ENCODE measurements at regions not wholly inside any gene's neighbourhood (a gene's known extent, or its start where the extent isn't known, plus 50 kb on each side); places are given as distances from the start of the nearest gene placed in this dataset.

- no peak for DNase-seq
Observed at GRCh38 chr12:24600551-24600950, 348.4 kb downstream of the BCAT1 start.

DNA sequence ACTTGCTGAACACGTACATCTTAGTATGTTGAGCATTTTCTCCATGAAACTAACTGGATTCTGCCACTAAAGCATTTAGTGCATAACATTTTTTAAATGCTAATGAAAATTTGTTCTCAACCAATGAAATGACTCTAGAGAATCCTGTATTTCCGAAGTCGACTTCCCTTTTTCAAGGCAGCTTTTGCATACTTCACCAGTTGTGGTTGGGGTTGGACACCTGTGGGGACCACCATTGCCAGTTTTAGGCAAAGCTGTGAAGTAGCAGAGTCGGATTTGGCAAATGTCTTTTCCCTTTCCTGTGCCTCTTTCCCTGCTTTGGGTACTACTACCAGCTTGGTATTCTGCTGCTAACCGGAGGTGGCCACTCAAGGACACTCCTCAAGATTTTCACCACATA is 349.2 kb downstream of the BCAT1 start:
- DNase-seq: no peak

- no peak for DNase-seq
Observed at GRCh38 chr12:24597580-24597979, 351.3 kb downstream of the BCAT1 start.

GRCh38 chr12:24596768-24597388 is 352.0 kb downstream of the BCAT1 start:
- peak; percentile 97 for DNase-seq

- DNase-seq: peak; percentile 86
Observed at GRCh38 chr12:24595652-24596235, 353.2 kb downstream of the BCAT1 start.

GRCh38 chr12:24591715-24592440 is 357.0 kb downstream of the BCAT1 start:
- no peak for DNase-seq

GRCh38 chr12:24591079-24591626 is 357.7 kb downstream of the BCAT1 start:
- no peak for DNase-seq

GRCh38 chr12:24586293-24586692 is 362.6 kb downstream of the BCAT1 start:
- DNase-seq: no peak

GRCh38 chr12:24584032-24584675 is 364.7 kb downstream of the BCAT1 start:
- peak; percentile 66 for DNase-seq

DNA sequence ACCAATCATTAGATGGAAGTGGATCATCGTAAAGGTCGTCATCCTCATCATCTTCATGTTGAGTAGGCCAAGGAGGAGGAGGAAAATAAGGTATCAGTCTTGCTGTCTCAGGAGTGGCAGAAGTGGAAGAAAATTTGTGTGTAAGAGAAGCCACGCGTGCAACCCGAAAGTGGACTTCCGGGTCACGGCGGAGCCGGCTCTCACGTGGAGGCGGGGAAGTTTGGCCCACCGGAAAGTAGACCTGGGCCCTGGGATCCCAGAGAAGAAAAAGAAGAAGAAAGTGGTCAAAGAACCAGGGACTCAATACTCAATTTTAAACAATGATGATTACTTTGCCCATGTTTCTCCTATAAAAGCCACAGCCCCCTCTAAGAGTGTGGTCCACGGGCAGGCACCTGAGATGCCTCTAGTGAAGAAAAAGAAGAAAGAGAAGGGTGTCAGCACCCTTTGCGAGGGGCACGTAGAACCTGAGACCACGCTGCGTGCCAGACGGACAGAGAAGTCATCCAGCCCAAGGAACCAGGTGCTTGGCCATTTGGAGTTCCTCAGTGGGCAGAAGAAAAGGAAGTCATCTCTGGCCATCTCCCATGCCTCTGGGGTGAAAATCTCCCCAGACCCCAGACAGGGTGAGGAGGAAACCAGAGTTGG is 365.8 kb downstream of the BCAT1 start:
- no peak for DNase-seq

DNA sequence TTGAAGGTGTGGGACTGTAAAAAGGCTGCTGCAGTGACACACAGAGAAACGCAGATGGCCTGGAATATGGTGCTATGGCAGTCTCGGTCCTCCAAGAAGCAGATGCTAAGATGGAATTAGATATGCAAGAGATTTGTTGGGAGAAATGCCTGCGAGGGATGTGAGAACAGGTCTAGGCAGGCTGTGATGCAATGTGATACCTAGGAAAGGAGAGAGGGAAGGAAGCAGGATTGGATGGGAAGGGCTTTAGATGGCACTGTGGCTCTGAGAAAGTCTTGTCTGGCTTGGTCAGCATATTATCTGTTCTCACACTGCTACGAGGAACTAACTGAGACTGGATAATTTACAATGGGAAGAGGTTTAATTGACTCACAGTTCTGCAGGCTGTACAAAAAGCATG is 374.4 kb downstream of the BCAT1 start:
- DNase-seq: no peak

- no peak for DNase-seq
Observed at GRCh38 chr12:24573621-24574020, 375.3 kb downstream of the BCAT1 start.

DNA sequence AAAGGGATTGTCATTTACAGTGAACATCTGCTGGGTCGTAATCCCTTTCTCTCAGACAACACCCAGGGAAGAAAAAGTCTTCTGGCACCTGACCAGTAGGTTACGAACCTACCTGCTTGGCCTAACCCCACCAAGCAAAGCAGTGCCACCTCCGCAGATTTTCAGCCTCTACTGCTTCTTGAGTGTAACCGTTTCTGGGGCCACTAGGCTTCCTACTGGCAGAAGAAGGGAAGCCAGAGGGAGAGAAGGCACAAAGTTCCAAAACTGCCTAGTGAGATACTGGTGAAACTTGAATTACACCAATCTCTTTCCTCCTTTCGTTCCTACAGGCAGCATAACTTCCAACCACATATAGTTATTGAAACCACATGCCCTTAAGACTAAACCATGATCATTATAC is 383.6 kb downstream of the BCAT1 start:
- DNase-seq: peak; percentile 62

- DNase-seq: peak; percentile 98
Observed at GRCh38 chr12:24562771-24563431, 386.0 kb downstream of the BCAT1 start.

GRCh38 chr12:24561882-24562770 is 386.8 kb downstream of the BCAT1 start:
- peak; percentile 98 for DNase-seq

GRCh38 chr12:24561411-24561871 is 387.5 kb downstream of the BCAT1 start:
- peak; percentile 90 for DNase-seq

DNA sequence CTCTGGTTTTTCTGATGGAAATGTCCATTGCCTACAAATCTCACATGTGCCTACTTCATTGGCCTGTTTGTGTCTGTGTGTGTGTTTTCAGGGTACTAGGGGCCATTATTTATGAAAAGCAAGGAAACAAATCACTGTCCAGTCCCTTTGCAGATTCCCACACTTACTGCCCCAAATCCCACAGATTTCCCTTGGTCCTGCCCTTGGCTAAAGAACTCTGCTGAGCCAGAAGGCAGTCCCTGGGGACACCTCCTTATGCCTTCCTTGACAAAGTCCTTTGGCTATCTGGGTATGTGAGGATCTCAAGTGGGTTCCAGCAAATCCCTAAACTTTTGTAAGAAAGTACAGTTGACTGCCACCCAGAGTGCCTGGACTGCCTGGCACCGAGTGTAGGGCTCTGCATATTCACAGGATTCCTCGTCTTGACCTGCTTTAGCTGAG is 388.1 kb downstream of the BCAT1 start:
- peak; percentile 72 for DNase-seq

DNA sequence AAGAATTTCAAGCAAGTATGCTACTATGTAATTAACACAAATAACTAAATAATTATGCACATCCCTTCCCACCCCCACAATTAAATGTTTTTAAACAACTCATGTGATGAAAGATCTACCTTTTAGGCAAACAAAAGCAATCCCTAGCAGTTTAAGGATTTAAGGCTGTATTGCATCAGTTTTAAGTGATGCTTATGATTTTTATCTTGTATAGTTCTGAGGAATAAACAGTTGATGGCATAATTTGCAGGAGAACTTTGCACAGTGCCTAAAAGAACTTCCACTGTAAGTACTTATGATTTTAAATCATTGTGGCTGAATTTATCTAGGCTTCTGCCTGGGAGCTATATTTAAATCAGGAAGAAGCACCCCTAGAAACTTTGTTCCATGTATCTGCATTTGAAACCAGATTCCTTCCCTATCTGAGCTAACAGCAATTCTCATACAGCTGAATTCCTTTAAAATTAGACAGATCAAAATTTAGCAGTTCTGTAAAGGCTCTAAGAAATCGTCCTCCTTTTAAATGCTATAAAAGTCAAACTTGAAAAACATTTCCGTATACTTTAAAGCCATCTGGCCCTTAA is 388.6 kb downstream of the BCAT1 start:
- DNase-seq: no peak

GRCh38 chr12:24557738-24558137 is 391.2 kb downstream of the BCAT1 start:
- no peak for DNase-seq

DNA sequence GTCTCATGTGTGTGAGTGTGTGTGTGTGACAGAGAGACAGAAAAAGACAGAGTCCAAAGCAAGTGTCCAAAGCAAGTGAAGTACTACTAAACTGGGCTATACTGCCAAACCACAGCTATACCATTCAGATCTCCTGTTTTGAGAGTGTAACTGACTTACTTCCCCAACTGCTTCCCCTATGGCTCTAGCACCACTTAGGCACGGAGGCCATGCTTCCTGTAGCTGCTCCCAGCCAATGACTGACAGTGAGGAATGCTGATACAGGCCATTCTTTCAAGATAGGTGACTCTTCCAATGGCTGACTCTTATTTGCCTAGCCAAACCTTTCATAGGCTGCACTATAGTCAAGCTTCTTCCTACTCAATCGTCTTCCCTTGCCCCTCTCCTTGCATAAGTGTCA is 393.2 kb downstream of the BCAT1 start:
- DNase-seq: no peak
